Omental fat pad (tissue), 1 donor: ENCODE measurements at regions not wholly inside any gene's neighbourhood (a gene's known extent, or its start where the extent isn't known, plus 50 kb on each side); places are given as distances from the start of the nearest gene placed in this dataset. TPM values are rescaled to one million over a fixed set of nuclear protein-coding genes. Genes with fewer than 3 reads are reported as not detected.

ENCODE experiments used
- small RNA-seq: library from RNA; depleted of rRNA; stranded (forward); fragments of <200 nt; gene quantifications from one replicate; pipeline ENCODE3, GENCODE V24; 2016

Small RNA genes in the stretch of these regions (small RNA-seq; reads per million reads assigned to genes)
- gene AC114737.2 = not detected
